ENCODE measurements at regions not wholly inside any gene's neighbourhood (a gene's known extent, or its start where the extent isn't known, plus 50 kb on each side); places are given as distances from the start of the nearest gene placed in this dataset.

DNA sequence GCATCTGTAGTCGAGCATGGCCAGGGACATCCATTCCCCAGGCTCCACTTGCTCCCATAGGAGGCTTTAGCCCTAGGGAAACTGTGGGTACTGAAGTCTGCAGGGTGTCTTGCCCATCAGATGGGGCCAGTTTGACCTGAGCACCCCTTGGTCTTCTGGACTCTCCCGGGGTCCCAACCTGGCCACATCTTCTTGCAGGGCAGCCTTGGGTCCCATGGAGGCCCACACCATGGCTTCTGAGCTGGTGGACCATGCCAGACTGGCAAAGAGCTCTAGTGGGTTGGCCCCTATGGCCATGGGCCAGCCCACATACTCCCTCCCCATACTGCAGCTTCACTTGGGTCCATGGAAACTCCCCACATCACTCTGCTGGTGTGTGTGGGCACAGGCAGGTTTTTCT is 154.4 kb upstream of the PRLR start:
- no peak for TF ChIP-seq GATA3 (IDR thresholded peaks at IDR 0.05; ENCODE audit: low read depth, low read length)
- TF ChIP-seq GATA2 (IDR thresholded peaks at IDR 0.05; ENCODE audit: low read depth, low read length): no peak

Measured in SH-SY5Y (cell line).